Adrenal gland (tissue), 5 donors: ENCODE measurements at regions not wholly inside any gene's neighbourhood (a gene's known extent, or its start where the extent isn't known, plus 50 kb on each side); places are given as distances from the start of the nearest gene placed in this dataset.

Experiments used
- POLR2A ChIP-seq, 2 donors: fragments of 450-650 bp; IDR thresholded peaks; one replicate each; pipeline ENCODE4 v1.6.1; 2017; ENCODE audit warnings: antibody characterized with exemption in 2 of 2, mild to moderate bottlenecking in 2 of 2, moderate library complexity in 1 of 2
- TF ChIP-seq, protein P1 (sequence below), 6 experiments: fragments of 450-650 bp in 4 of 6; fragments of 200-600 bp in 2 of 6; sonication (generic) in 1 of 6; IDR thresholded peaks; 1 replicate in 5 of 6; 2 replicates in 1 of 6; pipeline versions ENCODE4 v1.5.1 to v1.8.0; 2016 to 2021; ENCODE audit warnings: antibody characterized with exemption in 6 of 6, mild to moderate bottlenecking in 2 of 6, moderate library complexity in 1 of 6
- donor health status: DM: no; HTN: no; CAD: no.

DNA sequence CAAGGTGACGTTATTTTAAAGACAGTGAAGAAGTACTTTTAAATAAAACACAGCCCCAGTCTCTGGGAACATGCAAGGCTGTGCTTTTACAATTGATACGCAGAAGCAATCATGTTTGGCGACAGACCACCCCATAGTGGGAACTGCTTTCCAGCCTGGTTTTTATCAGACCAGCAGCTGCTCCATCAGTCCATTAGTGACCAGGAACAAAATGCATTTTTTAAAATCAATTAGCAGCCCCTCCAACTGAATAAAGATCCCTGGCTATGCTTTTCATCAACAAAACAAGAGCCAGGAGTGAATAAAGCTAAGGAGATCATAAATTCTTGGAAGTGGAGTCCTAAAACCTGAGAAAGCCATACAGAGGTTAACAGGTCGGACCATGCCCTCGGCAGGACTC lies 153.0 kb upstream of the TENM3 start:
- no peak for TF ChIP-seq POLR2A (IDR thresholded peaks at IDR 0.05)
- TF ChIP-seq, protein P1, sequence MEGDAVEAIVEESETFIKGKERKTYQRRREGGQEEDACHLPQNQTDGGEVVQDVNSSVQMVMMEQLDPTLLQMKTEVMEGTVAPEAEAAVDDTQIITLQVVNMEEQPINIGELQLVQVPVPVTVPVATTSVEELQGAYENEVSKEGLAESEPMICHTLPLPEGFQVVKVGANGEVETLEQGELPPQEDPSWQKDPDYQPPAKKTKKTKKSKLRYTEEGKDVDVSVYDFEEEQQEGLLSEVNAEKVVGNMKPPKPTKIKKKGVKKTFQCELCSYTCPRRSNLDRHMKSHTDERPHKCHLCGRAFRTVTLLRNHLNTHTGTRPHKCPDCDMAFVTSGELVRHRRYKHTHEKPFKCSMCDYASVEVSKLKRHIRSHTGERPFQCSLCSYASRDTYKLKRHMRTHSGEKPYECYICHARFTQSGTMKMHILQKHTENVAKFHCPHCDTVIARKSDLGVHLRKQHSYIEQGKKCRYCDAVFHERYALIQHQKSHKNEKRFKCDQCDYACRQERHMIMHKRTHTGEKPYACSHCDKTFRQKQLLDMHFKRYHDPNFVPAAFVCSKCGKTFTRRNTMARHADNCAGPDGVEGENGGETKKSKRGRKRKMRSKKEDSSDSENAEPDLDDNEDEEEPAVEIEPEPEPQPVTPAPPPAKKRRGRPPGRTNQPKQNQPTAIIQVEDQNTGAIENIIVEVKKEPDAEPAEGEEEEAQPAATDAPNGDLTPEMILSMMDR (IDR thresholded peaks at IDR 0.05), result no peak
